IPS-18a (cell line): ENCODE measurements at regions not wholly inside any gene's neighbourhood (a gene's known extent, or its start where the extent isn't known, plus 50 kb on each side); places are given as distances from the start of the nearest gene placed in this dataset.

Experiments
- H3K27ac ChIP-seq: one replicate; pipeline ENCODE4 v1.5.1; 2013; ENCODE audit warnings: low read length
- H3K27me3 ChIP-seq: one replicate; pipeline ENCODE4 v1.6.1; 2013; ENCODE audit warnings: mild to moderate bottlenecking, low read length; ENCODE audit not compliant: control insufficient read depth, insufficient read depth
- H3K36me3 ChIP-seq: one replicate; pipeline ENCODE4 v1.6.1; 2013; ENCODE audit warnings: low read depth, low read length; ENCODE audit not compliant: control insufficient read depth
- H3K4me1 ChIP-seq: one replicate; pipeline ENCODE4 v1.6.1; 2013; ENCODE audit warnings: low read depth, low read length; ENCODE audit not compliant: control insufficient read depth
- H3K4me3 ChIP-seq: one replicate; pipeline ENCODE4 v1.5.1; 2013; ENCODE audit warnings: low read length
- H3K9ac ChIP-seq: one replicate; pipeline ENCODE4 v1.6.1; 2013; ENCODE audit warnings: mild to moderate bottlenecking, low read length, moderate library complexity
- H3K9me3 ChIP-seq: one replicate; pipeline ENCODE4 v1.6.1; 2013; ENCODE audit warnings: low read depth, low read length; ENCODE audit not compliant: control insufficient read depth

DNA sequence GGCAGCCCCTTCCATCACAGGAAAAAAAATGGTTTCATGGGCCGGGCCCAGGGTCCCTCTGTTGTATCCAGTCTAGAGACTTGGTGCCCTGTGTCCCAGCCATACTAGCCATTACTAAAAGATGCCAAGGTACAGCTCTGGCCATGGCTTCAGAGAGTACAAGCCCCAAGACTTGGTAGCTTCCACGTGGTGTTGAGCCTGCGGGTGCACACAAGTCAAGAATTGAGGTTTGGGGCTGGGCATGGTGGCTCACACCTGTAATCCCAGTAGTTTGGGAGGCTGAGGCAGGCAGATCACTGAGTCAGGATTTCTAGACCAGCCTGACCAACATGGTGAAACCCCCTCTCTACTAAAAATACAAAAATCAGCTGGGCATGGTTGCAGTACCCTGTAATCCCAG, 214.3 kb downstream of the LIG4 start:
- no peaks in the 10 kb centered on the region for H3K4me1 ChIP-seq
- H3K36me3 ChIP-seq: no peaks in the 10 kb centered on the region
- H3K27me3 ChIP-seq: no peaks in the 10 kb centered on the region
- H3K4me3 ChIP-seq: no peak overlapping the region
- no peaks in the 10 kb centered on the region for H3K9me3 ChIP-seq
- H3K9ac ChIP-seq: no peak overlapping the region
- no peak overlapping the region for H3K27ac ChIP-seq

DNA sequence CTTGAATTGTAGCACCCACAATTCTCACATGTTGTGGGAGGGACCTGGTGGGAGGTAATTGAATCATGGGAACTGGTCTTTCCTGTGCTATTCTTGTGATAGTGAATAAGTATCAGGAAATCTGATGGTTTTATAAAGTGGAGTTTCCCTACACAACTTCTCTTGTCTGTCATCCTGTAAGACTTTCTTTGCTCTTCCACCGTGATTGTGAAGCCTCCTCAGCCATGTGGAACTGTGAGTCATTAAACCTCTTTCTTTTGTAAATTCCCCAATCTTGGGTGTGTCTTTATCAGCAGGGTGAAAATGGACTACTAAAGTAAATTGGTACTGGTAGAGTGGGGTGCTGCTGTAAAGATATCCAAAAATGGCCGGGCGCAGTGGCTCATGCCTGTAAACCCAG, 215.6 kb downstream of the LIG4 start:
- no peak overlapping the region for H3K9ac ChIP-seq
- H3K4me1 ChIP-seq: no peaks in the 10 kb centered on the region
- no peaks in the 10 kb centered on the region for H3K27me3 ChIP-seq
- no peaks in the 10 kb centered on the region for H3K36me3 ChIP-seq
- no peaks in the 10 kb centered on the region for H3K9me3 ChIP-seq
- no peak overlapping the region for H3K27ac ChIP-seq
- H3K4me3 ChIP-seq: no peak overlapping the region

DNA sequence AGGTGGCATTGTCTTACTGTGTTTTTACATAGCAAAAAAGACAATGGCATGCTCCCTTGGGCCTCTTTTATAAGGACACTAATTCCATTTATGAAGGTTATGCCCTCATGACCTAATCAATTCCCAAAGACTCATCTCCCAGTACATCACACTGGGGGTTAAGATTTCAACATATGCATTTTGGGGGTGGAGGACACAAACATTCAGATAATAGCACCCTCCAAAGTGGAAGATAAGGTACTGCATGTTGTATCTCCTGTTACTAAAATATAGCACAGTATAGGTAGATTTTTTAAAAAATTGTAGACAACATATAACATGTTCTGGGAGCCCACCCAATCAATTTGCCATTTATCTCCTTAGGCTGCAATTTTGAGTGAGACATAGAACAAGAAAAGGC, 221.2 kb downstream of the LIG4 start:
- H3K27ac ChIP-seq: no peak overlapping the region
- H3K4me1 ChIP-seq: no peaks in the 10 kb centered on the region
- no peaks in the 10 kb centered on the region for H3K36me3 ChIP-seq
- no peak overlapping the region for H3K4me3 ChIP-seq
- no peak overlapping the region for H3K9ac ChIP-seq
- H3K27me3 ChIP-seq: no peaks in the 10 kb centered on the region
- no peaks in the 10 kb centered on the region for H3K9me3 ChIP-seq

DNA sequence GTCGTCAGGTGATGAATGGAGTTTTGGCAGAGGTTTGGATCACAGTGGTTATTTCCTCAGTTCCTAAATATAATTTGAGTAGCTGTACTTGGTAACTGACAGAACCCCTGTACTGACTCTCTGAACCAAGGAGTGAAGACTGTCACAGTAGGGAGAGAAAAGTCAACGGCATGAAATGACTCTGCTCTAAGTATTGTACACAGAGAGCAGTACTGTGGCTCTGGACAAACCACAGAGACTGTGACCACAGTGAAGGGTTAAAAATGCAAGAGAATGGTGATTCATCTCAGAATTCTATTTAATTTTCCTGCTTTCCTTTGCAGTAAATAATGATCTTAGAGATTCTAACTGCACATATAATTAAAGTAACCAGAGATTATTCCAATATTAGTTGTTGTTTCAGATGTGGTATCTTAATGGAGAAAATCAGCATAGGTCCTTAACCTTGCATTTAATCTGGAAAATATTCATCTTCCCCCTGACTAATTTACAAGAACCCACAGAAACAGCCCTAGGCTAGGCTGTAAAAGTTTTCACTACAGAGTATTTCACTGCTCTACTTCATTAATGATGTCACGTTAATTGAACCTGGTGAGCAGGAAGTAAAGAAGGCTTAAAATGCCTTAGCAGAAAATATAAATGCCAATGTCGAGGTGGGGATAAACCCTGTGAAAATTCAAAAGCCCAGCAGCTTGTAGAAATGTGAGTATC, 221.9 kb downstream of the LIG4 start:
- no peaks in the 10 kb centered on the region for H3K36me3 ChIP-seq
- no peak overlapping the region for H3K9ac ChIP-seq
- H3K4me3 ChIP-seq: no peak overlapping the region
- no peak overlapping the region for H3K27ac ChIP-seq
- no peaks in the 10 kb centered on the region for H3K4me1 ChIP-seq
- no peaks in the 10 kb centered on the region for H3K9me3 ChIP-seq
- H3K27me3 ChIP-seq: no peaks in the 10 kb centered on the region

DNA sequence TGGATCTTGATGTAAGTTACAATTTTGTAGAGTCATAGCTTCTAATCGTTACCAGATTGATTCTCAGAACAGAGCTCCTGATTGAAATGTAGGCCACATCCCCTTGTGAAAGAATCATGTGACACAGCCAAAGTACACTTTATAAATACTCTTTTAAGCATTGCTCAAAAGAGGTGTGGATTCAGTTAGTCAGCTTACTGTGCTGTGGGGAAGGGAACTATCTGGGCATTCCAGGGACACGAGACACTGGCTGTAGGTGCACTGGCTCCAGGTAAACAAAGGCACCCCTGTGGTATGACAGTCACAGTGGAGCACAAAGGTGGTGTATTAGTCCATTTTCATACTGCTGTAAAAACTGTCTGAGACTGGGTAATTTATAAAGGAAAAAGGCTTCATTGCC, 222.8 kb downstream of the LIG4 start:
- Histone ChIP-seq H3K36me3 (no peaks in the 10 kb centered on the region), H3K27ac (no peak overlapping the region), H3K27me3 (no peaks in the 10 kb centered on the region), H3K9ac (no peak overlapping the region), H3K9me3 (no peaks in the 10 kb centered on the region), H3K4me1 (no peaks in the 10 kb centered on the region), H3K4me3 (no peak overlapping the region)

DNA sequence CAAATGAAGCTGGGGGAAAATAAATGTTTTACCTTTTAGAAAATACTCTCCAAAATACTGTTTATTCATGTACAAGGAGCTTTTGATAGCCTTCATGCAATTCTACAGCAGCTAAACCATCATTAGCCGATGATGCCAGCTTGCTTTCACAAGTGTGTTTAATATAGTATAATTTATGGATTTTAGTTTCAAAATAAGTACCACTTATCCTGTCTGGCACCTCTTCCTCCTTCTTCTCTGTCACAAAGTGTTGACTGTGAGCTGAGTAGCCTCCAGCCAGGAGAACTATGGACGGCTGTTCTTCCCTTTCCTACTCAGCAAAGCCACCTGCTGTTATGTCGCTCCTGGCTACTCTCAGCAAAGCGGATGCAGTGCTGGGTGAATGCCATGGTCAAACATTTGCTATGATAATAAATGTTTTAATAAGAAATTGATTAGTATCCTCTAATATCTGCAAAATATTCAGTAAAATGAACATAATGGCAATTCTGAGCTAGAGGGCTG, 238.2 kb downstream of the LIG4 start:
- no peaks in the 10 kb centered on the region for H3K36me3 ChIP-seq
- H3K4me1 ChIP-seq: no peaks in the 10 kb centered on the region
- no peaks in the 10 kb centered on the region for H3K9me3 ChIP-seq
- no peaks in the 10 kb centered on the region for H3K27me3 ChIP-seq
- no peak overlapping the region for H3K4me3 ChIP-seq
- no peak overlapping the region for H3K27ac ChIP-seq
- no peak overlapping the region for H3K9ac ChIP-seq

DNA sequence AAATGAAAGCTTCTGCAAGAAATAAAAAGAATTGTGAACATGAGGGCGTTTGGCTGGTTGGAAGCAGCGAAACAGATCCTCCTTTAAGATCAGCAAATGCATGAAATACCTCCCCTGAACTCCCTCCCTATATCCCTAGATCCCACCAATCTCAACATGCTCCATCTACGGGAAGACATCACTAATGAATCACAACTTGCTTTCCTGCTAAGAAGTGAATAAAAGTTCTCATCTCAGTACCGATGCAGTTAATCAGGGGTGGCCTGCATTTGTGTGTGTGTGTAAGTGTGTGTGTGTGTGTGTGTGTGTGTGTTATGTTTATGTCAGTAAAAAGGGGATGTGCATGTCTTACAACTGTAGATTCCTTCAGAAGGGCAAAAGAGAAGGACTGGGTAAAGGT, 238.7 kb downstream of the LIG4 start:
- Histone ChIP-seq H3K36me3 (no peaks in the 10 kb centered on the region), H3K27ac (no peak overlapping the region), H3K9ac (no peak overlapping the region), H3K27me3 (no peaks in the 10 kb centered on the region), H3K4me3 (no peak overlapping the region), H3K9me3 (no peaks in the 10 kb centered on the region), H3K4me1 (no peaks in the 10 kb centered on the region)

DNA sequence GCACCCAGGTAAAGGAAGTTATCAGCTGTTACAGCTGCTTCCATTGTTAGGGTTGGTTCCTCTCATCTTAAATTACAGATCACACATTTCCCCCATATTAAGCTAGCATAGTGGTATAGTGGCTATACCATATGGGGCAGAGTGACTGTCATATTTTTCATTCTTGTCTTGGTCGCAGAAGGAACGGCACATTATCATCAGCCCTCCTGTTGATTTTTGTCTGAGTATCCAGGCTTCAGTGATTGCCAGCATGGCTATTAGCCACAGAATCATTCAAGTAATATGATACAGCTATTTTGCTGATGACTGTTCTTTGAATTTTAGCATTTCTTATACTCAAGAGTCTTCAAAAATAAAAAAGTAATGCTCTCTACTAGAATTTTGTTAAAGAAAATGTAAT, 240.9 kb downstream of the LIG4 start:
- Histone ChIP-seq H3K9ac (no peak overlapping the region), H3K4me1 (peaks cover 4% of the 10 kb centered on the region), H3K36me3 (no peaks in the 10 kb centered on the region), H3K27ac (no peak overlapping the region), H3K9me3 (no peaks in the 10 kb centered on the region), H3K4me3 (no peak overlapping the region), H3K27me3 (no peaks in the 10 kb centered on the region)

DNA sequence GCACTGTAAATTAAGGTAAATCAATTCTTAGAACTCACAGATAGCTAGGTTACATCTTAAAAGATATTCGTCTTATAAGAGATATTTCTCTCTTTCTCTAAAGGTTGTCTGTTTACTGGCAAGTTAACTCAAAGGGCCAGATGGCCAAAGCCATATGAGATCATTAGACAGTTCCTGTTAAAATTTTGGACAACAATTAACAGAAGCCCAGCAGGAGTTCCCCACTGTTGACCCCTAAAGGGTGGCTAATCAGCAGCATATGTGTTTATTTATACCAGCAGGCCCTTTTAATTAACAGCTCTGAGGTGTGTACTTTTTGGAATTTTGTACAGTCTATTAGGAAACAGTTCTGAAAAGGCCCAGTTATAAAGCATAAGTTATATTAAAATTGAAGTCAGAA, 245.8 kb downstream of the LIG4 start:
- Histone ChIP-seq H3K4me3 (no peak overlapping the region), H3K36me3 (no peaks in the 10 kb centered on the region), H3K9me3 (peaks cover 4% of the 10 kb centered on the region)

DNA sequence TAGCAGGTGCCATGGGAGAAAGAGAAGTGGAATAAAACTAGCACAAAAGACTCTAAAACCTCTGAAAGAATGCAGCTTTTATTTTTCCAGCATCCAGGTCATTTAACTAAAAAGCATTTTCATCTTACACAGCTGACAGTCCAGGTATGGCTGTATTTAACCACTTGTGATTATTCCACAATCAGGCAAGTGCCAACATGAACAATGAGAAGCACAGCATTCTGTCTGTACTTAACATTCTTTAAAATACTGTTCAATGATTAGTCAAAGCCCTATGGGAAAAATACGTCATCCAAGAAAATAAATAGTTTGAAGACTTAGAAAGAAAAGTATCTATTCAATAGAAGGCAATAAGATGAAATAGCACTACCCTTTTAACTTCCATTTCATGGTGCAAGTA, 246.9 kb downstream of the LIG4 start:
- no peaks in the 10 kb centered on the region for H3K27me3 ChIP-seq
- no peak overlapping the region for H3K27ac ChIP-seq
- no peaks in the 10 kb centered on the region for H3K36me3 ChIP-seq
- H3K9me3 ChIP-seq: peaks cover 4% of the 10 kb centered on the region
- H3K4me3 ChIP-seq: no peak overlapping the region
- no peak overlapping the region for H3K9ac ChIP-seq
- H3K4me1 ChIP-seq: peaks cover 4% of the 10 kb centered on the region

More for the DNA sequence above, 245.8 kb downstream of the LIG4 start:
- Histone ChIP-seq H3K27ac (no peak overlapping the region), H3K27me3 (no peaks in the 10 kb centered on the region), H3K9ac (no peak overlapping the region), H3K4me1 (peaks cover 4% of the 10 kb centered on the region)

DNA sequence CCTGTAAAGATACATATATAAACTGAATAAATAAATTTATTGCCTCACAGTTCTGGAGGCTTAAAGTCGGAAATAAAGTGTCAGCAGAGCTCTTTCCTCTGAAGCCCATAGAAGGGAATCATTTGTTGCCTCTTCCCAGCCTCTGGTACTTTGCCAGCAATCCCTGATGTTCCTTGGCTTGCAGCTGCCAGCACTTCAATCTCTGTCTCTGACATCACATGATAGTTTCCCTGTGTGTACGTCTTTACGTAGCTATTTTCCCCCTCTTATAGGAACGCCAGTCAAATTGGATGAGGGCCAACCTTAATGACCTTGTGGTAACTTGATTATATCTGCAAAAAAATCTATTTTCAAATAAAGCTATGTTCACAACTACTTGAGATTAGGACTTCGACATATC, 250.9 kb downstream of the LIG4 start:
- peaks cover 4% of the 10 kb centered on the region for H3K9me3 ChIP-seq
- H3K9ac ChIP-seq: no peak overlapping the region
- H3K36me3 ChIP-seq: no peaks in the 10 kb centered on the region
- H3K4me3 ChIP-seq: no peak overlapping the region
- no peak overlapping the region for H3K27ac ChIP-seq
- peaks cover 6% of the 10 kb centered on the region for H3K4me1 ChIP-seq
- no peaks in the 10 kb centered on the region for H3K27me3 ChIP-seq

DNA sequence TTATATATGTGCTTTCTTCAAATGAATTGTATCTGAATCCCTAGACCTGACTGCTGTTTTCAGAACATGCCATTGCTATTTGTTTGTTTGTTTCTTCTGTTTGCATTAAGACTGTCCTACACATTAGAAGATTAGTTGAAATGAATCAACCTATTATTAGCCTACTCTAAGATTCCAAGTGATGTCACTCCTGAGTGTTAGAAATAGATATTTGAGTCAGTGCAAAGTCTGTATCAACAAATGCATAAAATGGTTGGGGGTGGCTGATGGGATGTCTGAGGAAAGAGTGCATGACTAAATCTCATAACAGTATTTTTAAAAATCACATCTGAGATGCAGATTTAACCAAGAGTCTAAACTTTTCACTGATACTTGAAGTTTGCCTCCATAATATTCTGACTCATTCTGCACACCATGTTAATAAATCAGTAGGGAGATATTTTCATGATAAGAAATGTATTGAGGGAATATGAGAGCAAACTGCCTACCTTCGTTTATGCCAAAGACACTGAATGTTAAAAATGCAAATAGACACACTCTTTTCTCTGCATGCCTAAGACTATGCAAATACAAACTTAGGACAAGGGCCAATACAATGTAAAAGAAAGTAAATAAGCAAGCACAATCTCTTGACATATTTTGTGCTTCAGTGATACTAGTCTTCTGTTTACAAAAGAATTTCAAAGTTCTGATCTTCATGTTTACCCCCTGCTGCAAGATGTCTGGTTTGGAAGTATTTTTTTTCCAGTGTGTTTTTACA, 253.3 kb downstream of the LIG4 start:
- H3K27me3 ChIP-seq: no peaks in the 10 kb centered on the region
- peaks cover 4% of the 10 kb centered on the region for H3K9me3 ChIP-seq
- H3K27ac ChIP-seq: no peak overlapping the region
- H3K9ac ChIP-seq: no peak overlapping the region
- H3K36me3 ChIP-seq: no peaks in the 10 kb centered on the region
- no peak overlapping the region for H3K4me3 ChIP-seq
- peaks cover 6% of the 10 kb centered on the region for H3K4me1 ChIP-seq
